Activated naive CD4-positive, alpha-beta T cell treated with anti-CD3 and anti-CD28 coated beads, Interleukin-2, amount 50 U/mL, for 16 hours (primary cell): ENCODE measurements at regions not wholly inside any gene's neighbourhood (a gene's known extent, or its start where the extent isn't known, plus 50 kb on each side); places are given as distances from the start of the nearest gene placed in this dataset.
"Not testable (repeated sequence)": the region's sequence is repeated elsewhere in the genome, so short reads cannot be mapped to it uniquely, and the experiment has no call there.

ENCODE experiments used
- DNase-seq: peaks from one replicate; pipeline ENCODE4 v3.0.0-alpha.2; 2020

DNA sequence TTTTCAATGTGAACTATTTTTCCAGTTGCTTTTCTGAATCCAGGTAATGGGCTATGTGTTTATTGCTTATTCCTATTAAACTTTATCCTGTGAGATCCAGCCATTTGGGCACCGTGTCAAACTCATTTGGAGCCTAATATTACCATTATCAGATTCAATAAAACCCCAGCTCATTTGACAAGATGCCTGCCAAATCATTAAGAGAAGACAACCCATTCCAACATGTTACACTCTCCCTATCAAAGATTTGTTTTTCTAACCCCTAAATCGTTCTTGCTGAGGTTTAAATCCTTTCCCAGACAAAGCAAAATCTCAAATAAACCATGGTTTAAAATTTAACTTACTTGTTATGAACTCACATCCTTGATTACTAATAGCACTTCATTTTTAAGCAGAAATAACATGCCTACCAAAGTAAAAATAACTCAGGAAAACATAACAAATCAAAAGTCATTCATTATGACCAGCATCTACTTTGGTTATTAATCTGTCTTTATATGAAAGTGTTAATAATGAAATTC, 130.0 kb upstream of the TCF21 start:
- no peak for DNase-seq

DNA sequence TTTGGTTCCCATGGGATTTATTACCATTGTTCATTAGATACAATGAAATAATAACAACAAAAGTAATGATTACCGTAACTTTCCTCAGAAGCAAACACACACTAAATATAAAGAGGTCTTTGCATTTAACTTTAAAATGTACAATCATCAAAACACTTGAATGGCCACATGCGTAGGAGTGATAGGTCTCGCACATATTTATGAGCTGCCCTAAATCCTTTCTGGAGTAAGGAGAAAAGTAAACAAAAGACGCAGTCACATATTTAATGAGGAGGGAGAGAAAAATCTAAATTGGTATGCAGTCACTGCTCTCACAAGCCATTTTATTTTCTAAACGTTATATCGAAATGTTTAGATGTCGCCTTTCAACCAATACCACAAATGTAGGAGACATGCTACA, 129.4 kb upstream of the TCF21 start:
- DNase-seq: no peak

DNA sequence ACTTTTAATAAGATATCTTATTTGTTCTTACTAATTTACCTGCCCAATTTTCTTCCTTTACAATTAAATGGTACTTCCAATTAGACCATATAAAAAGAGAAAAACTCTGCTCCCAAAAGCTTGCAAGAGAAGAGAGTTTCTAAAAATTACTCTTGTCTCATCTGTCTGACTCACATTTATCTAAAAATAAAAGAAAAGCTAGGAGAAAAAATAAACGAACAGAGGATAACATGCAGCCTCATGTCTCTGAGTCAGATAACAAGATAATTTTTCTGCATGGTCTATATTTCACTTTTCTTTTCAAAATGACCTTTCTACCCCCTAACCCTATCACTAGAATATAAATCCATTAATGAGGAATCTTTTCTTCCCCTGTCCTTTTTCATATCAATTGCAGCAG, 127.2 kb upstream of the TCF21 start:
- DNase-seq: no peak

- no peak for DNase-seq
These were observed 124.7 kb upstream of the TCF21 start for GRCh38 chr6:133764008-133764753.

DNA sequence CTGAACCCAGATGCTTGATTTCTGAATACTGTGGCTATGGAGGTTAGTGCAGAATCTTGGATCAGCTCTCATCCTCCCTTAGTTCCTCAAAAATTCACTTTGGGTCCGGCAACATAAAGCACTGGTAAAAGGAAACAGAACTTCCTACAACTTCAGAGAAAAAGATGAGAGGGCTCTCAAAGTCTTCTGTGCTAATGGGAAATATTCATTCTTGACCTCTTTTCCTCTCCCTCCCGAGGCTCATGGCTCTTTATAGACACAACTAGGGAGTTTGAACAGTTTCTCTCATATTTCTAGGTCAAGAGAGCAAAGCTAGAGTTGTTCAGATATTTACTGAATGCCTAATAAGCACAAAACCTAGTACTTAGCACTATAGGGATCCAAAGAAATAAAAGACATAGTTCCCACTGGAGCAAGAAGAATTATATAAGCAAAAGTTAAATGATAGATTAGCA, 124.1 kb upstream of the TCF21 start:
- no peak for DNase-seq

- DNase-seq: no peak
These were observed 121.4 kb upstream of the TCF21 start for GRCh38 chr6:133767357-133767970.

- DNase-seq: no peak
These were observed 120.1 kb upstream of the TCF21 start for GRCh38 chr6:133768656-133769295.

DNA sequence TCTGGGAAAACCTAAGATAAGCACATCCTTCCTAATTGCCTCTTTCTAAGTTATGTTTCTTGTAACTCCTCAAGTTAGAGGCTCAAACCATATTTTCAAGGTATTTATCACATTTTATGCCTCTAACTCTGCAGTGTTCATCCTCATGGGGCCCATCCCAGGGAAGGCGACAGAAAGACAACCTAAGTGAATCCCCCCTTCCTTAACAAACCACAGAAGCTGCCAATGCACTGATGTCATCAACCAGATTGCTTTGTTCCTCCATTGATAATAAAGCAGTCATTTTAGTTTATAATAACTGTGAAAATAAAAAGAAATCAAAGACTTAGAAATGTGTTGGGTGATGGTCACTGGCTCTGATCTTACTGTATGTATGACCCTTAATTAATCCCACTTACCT, 119.5 kb upstream of the TCF21 start:
- no peak for DNase-seq

GRCh38 chr6:133772567-133772966, 116.3 kb upstream of the TCF21 start:
- DNase-seq: no peak

GRCh38 chr6:133773776-133774175, 115.1 kb upstream of the TCF21 start:
- no peak for DNase-seq

- no peak for DNase-seq
These were observed 114.6 kb upstream of the TCF21 start for GRCh38 chr6:133774356-133774755.

DNA sequence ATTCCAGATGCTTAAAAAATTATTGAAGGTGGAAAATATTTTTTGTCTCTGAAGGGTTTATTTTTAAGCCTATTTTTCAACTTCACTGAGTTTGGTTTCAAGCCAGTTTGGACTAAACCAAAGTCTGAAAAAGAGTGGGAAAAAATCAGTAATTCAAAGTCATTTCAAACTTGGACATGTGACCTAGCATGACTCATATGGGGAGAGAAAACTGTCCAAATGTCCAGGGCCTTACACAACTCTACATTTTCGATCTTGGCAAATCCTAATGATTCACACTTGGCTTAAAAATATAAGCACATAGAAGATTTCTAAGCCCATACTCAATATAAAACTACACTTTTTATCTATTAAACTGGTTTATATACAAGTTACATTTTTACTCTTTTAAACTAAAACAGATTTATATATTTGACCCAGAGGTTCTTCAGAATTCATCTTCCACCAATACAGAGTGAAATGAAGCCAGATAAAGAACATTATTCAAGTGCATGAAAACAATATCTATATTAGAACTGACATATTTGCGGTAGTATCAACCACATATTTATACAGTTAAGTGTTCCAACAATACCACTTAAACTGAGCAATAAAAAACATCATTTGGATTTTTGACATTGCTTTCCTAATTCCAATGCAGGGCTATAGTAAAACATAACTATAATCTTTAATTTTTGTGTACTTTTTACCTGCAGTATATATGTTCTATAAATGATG, 110.3 kb upstream of the TCF21 start:
- DNase-seq: no peak

DNA sequence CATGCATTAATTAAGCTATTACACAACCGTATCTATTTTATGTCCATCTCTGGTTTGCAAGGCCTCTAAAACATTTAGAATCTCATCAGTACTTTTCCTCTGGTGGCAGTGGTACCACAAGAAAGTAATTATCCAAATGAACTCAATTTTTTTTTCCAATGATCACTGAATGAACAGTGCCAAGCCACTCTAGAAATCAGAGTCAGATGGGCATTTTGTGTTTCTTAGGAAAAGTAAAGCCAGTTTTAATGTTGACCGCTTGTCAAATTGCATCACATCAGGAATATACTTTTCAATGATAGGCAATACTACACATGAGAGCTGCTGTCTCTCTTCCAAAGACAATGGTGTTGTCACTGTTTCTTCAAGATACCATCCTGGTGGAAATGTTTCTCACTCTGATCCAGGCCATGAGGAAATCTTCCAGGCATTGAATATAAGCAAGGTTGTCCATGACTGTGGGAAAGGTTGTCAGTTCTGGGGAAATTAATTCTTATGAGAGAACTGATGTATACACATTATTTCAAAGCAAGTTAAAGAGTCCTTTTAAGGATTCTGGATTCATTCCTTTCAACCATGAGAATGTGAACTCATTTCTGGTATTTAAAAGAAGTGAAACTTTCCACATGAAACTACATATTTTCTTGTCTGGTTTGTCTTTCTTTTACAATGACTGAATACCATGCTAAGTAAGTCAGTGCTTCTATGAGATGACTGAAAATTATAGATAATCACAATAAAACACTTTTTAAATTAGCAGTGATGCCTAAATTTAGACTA, 108.8 kb upstream of the TCF21 start:
- DNase-seq: no peak

DNA sequence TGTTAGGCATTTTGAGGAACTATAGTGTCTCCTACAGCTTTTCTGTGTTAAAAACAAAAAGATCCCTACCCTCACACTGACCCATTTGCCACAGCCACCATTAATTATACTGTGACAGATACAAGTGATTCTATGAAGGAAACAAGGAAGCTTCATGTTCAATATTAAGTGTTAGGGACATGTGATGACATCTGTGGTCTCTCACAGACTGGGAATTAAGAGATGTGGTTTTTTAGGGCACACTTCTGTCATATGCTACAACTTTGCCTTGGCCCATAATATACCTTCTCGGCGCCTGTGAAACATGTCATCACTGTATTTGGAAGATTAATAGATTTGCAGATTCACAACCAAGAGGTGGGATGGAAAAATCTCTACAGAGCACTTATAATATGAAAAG, 102.9 kb upstream of the TCF21 start:
- no peak for DNase-seq

- DNase-seq: no peak
These were observed 101.8 kb upstream of the TCF21 start for GRCh38 chr6:133787122-133787521.

- DNase-seq: no peak
These were observed 100.9 kb upstream of the TCF21 start for GRCh38 chr6:133787859-133788505.

GRCh38 chr6:133788556-133788955, 100.4 kb upstream of the TCF21 start:
- DNase-seq: no peak

- not testable (repeated sequence) for DNase-seq
These were observed 99.5 kb upstream of the TCF21 start for GRCh38 chr6:133789449-133789848.

- DNase-seq: not testable (repeated sequence)
These were observed 98.2 kb upstream of the TCF21 start for GRCh38 chr6:133790756-133791155.

DNA sequence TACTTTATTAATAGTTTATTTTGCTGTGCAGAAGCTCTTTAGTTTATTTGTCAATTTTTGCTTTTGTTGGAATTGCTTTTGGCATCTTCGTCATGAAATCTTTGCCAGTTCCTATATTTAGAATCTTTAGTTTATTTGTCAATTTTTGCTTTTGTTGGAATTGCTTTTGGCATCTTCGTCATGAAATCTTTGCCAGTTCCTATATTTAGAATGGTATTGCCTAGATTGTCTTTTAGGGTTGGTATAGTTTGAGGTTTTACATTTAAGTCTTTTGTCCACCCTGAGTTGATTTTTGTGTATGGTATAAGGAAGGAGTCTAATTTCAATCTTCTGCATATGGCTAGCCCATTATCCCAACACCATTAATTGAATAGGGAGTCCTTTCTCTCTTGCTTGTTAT, 93.9 kb upstream of the TCF21 start:
- not testable (repeated sequence) for DNase-seq

DNA sequence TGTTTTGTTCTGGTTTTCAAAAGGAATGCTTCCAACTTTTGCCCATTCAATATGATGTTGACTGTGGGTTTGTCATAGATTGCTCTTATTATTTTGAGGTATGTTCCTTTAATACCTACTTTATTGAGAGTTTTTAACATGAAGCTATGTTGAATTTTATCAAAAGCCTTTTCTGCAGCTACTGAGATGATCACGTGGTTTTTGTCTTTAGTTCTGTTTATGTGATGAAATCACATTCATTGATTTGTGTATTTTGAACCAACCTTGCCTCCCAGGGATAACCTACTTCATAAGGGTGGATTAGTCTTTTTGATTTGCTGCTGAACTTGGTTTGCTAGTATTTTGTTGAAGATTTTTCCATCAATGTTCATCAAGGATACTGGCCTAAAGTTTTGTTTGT, 92.7 kb upstream of the TCF21 start:
- DNase-seq: no peak

DNA sequence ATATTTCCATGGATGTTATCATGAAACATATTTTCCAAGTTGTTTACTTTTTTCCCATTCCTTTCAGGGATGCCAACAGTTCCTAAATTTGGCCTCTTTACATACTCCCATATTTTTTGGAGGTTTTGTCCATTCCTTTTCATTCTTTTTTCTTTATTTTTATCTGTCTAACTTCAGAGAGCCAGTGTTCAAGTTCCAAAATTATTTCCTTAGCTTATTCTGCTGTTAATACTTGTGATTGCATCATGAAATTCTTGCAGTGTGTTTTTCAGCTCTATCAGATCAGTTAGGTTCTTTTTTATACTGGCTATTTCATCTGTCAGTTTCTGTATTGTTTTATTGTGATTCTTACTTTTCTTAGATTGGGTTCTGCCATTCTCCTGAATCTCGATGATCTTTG, 89.9 kb upstream of the TCF21 start:
- no peak for DNase-seq
